ENCODE measurements at regions not wholly inside any gene's neighbourhood (a gene's known extent, or its start where the extent isn't known, plus 50 kb on each side); places are given as distances from the start of the nearest gene placed in this dataset.

DNA sequence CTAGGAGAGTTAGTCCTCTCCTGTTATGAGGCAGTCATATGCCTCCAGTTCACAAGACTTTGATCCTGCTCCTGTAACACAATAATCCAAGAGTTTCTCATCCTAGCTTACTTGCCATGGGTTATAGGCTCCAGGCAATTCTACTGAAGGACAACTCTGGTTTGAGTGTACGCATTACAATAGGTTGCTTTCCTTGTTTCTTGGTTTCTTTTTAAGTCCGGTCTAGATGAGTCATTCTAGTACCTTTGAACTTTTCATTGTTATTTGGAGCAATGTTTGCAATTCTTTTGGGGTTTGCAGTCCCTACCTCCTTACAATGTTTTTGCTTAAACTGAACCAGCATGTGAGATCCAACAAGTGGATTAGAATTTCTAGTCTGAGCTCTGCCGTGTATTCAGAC, 109.1 kb downstream of the ANAPC4 start:
- H3K4me3 ChIP-seq (ENCODE audit: low read depth, low read length) = no peak overlapping the region
- DNase-seq (ENCODE audit: low read depth) = no peak
- TF ChIP-seq POLR2A (IDR thresholded peaks at IDR 0.05; ENCODE audit: extremely low read depth, insufficient read length) = no peak
- no peak for TF ChIP-seq MAX (IDR thresholded peaks at IDR 0.05; ENCODE audit: low read depth, low read length)
- TF ChIP-seq, protein P1, sequence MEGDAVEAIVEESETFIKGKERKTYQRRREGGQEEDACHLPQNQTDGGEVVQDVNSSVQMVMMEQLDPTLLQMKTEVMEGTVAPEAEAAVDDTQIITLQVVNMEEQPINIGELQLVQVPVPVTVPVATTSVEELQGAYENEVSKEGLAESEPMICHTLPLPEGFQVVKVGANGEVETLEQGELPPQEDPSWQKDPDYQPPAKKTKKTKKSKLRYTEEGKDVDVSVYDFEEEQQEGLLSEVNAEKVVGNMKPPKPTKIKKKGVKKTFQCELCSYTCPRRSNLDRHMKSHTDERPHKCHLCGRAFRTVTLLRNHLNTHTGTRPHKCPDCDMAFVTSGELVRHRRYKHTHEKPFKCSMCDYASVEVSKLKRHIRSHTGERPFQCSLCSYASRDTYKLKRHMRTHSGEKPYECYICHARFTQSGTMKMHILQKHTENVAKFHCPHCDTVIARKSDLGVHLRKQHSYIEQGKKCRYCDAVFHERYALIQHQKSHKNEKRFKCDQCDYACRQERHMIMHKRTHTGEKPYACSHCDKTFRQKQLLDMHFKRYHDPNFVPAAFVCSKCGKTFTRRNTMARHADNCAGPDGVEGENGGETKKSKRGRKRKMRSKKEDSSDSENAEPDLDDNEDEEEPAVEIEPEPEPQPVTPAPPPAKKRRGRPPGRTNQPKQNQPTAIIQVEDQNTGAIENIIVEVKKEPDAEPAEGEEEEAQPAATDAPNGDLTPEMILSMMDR (IDR thresholded peaks at IDR 0.05; ENCODE audit: low read depth, low read length) = no peak
- no peak for TF ChIP-seq MYC (IDR thresholded peaks at IDR 0.05; ENCODE audit: low read depth, low read length)

- TF ChIP-seq, protein P1 (IDR thresholded peaks at IDR 0.05; ENCODE audit: low read depth, low read length) = no peak
- TF ChIP-seq POLR2A (IDR thresholded peaks at IDR 0.05; ENCODE audit: extremely low read depth, insufficient read length) = no peak
- TF ChIP-seq MAX (IDR thresholded peaks at IDR 0.05; ENCODE audit: low read depth, low read length) = no peak
- no peak for TF ChIP-seq MYC (IDR thresholded peaks at IDR 0.05; ENCODE audit: low read depth, low read length)
- DNase-seq (ENCODE audit: low read depth) = no peak
- no peak overlapping the region for H3K4me3 ChIP-seq (ENCODE audit: low read depth, low read length)
These were observed 110.1 kb downstream of the ANAPC4 start for GRCh38 chr4:25487155-25487554.

DNA sequence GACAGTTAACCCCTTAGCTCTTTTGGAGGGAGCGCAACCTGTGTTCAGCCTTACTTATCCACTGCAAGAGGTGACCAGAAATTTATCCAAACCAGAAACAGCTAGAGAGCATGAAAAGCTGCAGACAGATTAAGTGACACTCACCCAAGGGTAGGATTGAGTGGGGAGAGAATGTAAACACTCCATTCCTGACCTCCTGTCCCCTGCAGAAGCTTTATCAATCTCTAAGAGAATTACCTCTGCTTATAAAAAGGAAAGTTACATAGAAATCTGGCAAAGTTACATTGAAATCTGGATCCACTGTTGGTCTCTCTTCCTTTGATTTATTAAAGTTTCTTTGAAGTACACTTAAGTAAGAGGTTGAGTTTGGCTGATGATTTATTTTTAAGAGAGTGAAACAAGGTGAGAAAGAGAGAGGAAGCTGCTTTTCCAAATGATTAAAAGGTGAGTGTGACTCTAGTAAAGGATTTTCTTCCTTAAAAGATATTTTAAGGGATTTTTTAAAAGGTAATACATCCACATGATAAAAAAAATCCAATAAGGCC, 112.3 kb downstream of the ANAPC4 start:
- TF ChIP-seq MYC (IDR thresholded peaks at IDR 0.05; ENCODE audit: low read depth, low read length) (no peak), POLR2A (IDR thresholded peaks at IDR 0.05; ENCODE audit: extremely low read depth, insufficient read length) (no peak), MAX (IDR thresholded peaks at IDR 0.05; ENCODE audit: low read depth, low read length) (no peak)
- TF ChIP-seq, protein P1 (IDR thresholded peaks at IDR 0.05; ENCODE audit: low read depth, low read length) = no peak
- no peak overlapping the region for H3K4me3 ChIP-seq (ENCODE audit: low read depth, low read length)
- DNase-seq (ENCODE audit: low read depth) = no peak

DNA sequence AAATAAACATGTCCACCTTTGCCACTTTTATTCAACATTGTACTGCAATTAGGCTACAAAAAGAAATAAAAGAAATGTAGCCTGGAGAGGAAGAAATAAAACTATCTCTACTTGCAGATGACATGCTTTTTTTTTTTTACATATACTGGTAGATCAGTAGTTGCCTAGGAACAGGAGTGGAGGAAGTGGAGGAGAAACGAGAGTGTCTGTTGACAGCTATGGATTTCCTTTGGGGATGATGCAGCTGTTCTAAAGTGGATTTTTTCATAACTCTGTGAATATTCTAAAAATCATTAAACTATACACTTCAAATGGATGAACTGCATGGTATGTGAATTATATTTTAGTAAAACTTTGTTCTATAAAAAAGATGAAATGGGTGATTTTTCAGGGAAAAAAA, 116.4 kb downstream of the ANAPC4 start:
- no peak for TF ChIP-seq POLR2A (IDR thresholded peaks at IDR 0.05; ENCODE audit: extremely low read depth, insufficient read length)
- no peak for TF ChIP-seq MAX (IDR thresholded peaks at IDR 0.05; ENCODE audit: low read depth, low read length)
- TF ChIP-seq, protein P1 (IDR thresholded peaks at IDR 0.05; ENCODE audit: low read depth, low read length) = no peak
- TF ChIP-seq MYC (IDR thresholded peaks at IDR 0.05; ENCODE audit: low read depth, low read length) = no peak
- no peak for DNase-seq (ENCODE audit: low read depth)
- no peak overlapping the region for H3K4me3 ChIP-seq (ENCODE audit: low read depth, low read length)

DNA sequence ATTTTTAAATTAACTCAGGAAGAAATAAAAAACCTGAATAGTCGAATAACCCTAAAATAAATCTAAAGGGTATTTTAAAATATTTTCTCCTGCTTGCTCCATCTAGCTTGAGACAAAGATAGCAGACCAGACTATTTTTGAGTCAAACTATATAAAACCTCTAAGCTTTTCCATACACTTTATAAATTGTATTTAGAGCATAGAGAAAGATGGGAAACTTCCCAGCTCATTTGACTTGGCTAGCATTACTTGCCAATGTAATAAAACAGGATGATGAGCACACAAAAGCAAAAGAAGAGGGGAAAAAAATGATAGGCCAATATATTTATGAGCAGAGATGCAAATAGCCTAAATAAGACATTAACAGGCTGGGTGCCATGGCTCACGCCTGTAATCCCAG, 117.1 kb downstream of the ANAPC4 start:
- no peak for DNase-seq (ENCODE audit: low read depth)

More for the DNA sequence above, 117.1 kb downstream of the ANAPC4 start:
- TF ChIP-seq, protein P1 (IDR thresholded peaks at IDR 0.05; ENCODE audit: low read depth, low read length) = no peak
- TF ChIP-seq POLR2A (IDR thresholded peaks at IDR 0.05; ENCODE audit: extremely low read depth, insufficient read length) = no peak
- TF ChIP-seq MYC (IDR thresholded peaks at IDR 0.05; ENCODE audit: low read depth, low read length) = no peak
- TF ChIP-seq MAX (IDR thresholded peaks at IDR 0.05; ENCODE audit: low read depth, low read length) = no peak
- H3K4me3 ChIP-seq (ENCODE audit: low read depth, low read length) = no peak overlapping the region

All from NB4 (cell line).